OCI-LY7 (cell line): ENCODE measurements at regions not wholly inside any gene's neighbourhood (a gene's known extent, or its start where the extent isn't known, plus 50 kb on each side); places are given as distances from the start of the nearest gene placed in this dataset.

Experiments used
- BruUV-seq: library from RNA; stranded (reverse); fragments of 400-500 nt; replicated peaks from 2 replicates; lab custom pipeline; 2021; lab: Mats Ljungman, UMichigan
- CTCF ChIA-PET: fragments of 300-600 bp; sonication (Branson Sonifier 250); formaldehyde crosslinking; loops from one replicate; lab custom pipeline; 2022; ENCODE audit warnings: antibody characterized with exemption; ENCODE audit not compliant: unreplicated experiment; lab: Charles Lee
- POLR2A ChIA-PET: fragments of 300-600 bp; sonication (Branson Sonifier 250); formaldehyde crosslinking; loops from one replicate; lab custom pipeline; 2022; ENCODE audit warnings: antibody characterized with exemption; lab: Charles Lee
- DNase-seq: peaks from one replicate; pipeline ENCODE4 v3.0.0-alpha.2; 2015; ENCODE audit warnings: low spot score
- H2AFZ ChIP-seq: fragments of 200-600 bp; sonication (generic), shearing (Covaris generic); 2 replicates; pipeline ENCODE4 v1.6.1; 2014; ENCODE audit warnings: mild to moderate bottlenecking, antibody characterized with exemption, low read length, moderate library complexity
- H3K27ac ChIP-seq: fragments of 200-600 bp; sonication (generic); 2 replicates; pipeline ENCODE4 v1.5.1; 2014; ENCODE audit warnings: mixed run types, low read depth, mild to moderate bottlenecking, moderate library complexity, low read length, inconsistent platforms; ENCODE audit not compliant: poor library complexity, severe bottlenecking
- H3K36me3 ChIP-seq: fragments of 200-600 bp; sonication (generic); 2 replicates; pipeline ENCODE4 v1.6.1; 2014; ENCODE audit warnings: mild to moderate bottlenecking, antibody characterized with exemption, low read length, moderate library complexity, mixed read lengths; ENCODE audit not compliant: insufficient read depth
- H3K4me1 ChIP-seq: fragments of 200-600 bp; sonication (generic); 2 replicates; pipeline ENCODE4 v1.5.1; 2014; ENCODE audit warnings: mild to moderate bottlenecking, low read length; ENCODE audit not compliant: insufficient read depth, poor library complexity, severe bottlenecking
- H3K4me2 ChIP-seq: fragments of 200-600 bp; sonication (generic); 2 replicates; pipeline ENCODE4 v1.6.1; 2014; ENCODE audit warnings: mild to moderate bottlenecking, low read length
- H3K4me3 ChIP-seq: fragments of 200-600 bp; sonication (generic); 2 replicates; pipeline ENCODE4 v1.5.1; 2014; ENCODE audit warnings: mild to moderate bottlenecking, low read depth, low read length; ENCODE audit not compliant: poor library complexity, severe bottlenecking
- H3K79me2 ChIP-seq: fragments of 200-600 bp; sonication (generic); 2 replicates; pipeline ENCODE4 v1.6.1; 2016; ENCODE audit warnings: low read depth, mild to moderate bottlenecking, low read length, moderate library complexity, mixed read lengths; ENCODE audit not compliant: insufficient read depth
- H3K9me2 ChIP-seq: fragments of 200-600 bp; sonication (generic); 2 replicates; pipeline ENCODE4 v1.6.1; 2016; ENCODE audit warnings: mild to moderate bottlenecking, low read length, mixed read lengths; ENCODE audit not compliant: insufficient read depth
- H3K9me3 ChIP-seq: fragments of 200-600 bp; sonication (generic); 2 replicates; pipeline ENCODE4 v1.6.1; 2014; ENCODE audit warnings: mild to moderate bottlenecking, mixed run types, low read length, mixed read lengths
- H4K20me1 ChIP-seq: fragments of 200-600 bp; sonication (generic); 2 replicates; pipeline ENCODE4 v1.6.1; 2014; ENCODE audit warnings: mild to moderate bottlenecking, antibody characterized with exemption, low read length, moderate library complexity, mixed read lengths; ENCODE audit not compliant: insufficient read depth
- EZH2phosphoT487 ChIP-seq: fragments of 200-600 bp; sonication (generic); IDR thresholded peaks from 2 replicates; pipeline ENCODE4 v1.6.1; 2018; ENCODE audit warnings: low read depth, borderline replicate concordance, mild to moderate bottlenecking, mixed run types, antibody characterized with exemption, low read length, moderate library complexity, mixed read lengths
- intact Hi-C: fragments of 100-400 bp; cut with micrococcal nuclease; formaldehyde crosslinking; loops from one replicate; pipeline ENCODE4 v1.10.0; 2022; ENCODE audit not compliant: unreplicated experiment
- TF ChIP-seq, protein P1 (sequence below): fragments of 200-600 bp; sonication (generic); conservative IDR thresholded peaks from 2 replicates; pipeline ENCODE4 v1.5.1; 2014; ENCODE audit warnings: mild to moderate bottlenecking, antibody characterized with exemption, low read length, moderate library complexity, mixed read lengths

DNA sequence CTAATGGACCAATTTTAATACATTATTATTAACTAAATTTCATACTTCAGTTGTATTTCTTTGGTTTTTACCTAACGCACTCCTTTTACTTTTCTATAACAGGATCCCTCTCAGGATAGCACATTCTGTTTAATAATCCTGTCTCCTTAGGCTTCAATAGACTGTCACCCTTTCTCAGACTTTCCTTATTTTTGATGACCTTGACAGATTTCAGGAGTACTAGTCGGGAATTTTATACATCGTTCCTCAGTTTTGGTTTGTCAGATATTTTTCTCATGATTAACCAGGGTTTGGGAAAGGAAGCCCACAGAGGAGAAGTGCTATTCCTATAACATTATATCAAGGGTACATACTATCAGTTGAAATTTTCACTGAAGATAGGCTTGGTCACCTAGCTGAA, 768.0 kb upstream of the GJE1 start:
- H3K9me2 ChIP-seq: no peaks in the 10 kb centered on the region
- no peak overlapping the region for H3K4me3 ChIP-seq
- no peaks in the 10 kb centered on the region for H3K79me2 ChIP-seq
- 0 out of 2 replicates have a peak, but pooled peaks cover 3% of the 10 kb centered on the region for H3K9me3 ChIP-seq
- H4K20me1 ChIP-seq: no peaks in the 10 kb centered on the region
- no peak overlapping the region for H2AFZ ChIP-seq
- no peak overlapping the region for H3K4me2 ChIP-seq
- no peak overlapping the region for H3K27ac ChIP-seq
- DNase-seq: no peak
- no peaks in the 10 kb centered on the region for H3K4me1 ChIP-seq
- intact Hi-C loops: no loop called here
- ChIA-PET POLR2A (no interaction called here), CTCF (no interaction called here)
- TF ChIP-seq EZH2phosphoT487: no peak
- TF ChIP-seq, protein P1, sequence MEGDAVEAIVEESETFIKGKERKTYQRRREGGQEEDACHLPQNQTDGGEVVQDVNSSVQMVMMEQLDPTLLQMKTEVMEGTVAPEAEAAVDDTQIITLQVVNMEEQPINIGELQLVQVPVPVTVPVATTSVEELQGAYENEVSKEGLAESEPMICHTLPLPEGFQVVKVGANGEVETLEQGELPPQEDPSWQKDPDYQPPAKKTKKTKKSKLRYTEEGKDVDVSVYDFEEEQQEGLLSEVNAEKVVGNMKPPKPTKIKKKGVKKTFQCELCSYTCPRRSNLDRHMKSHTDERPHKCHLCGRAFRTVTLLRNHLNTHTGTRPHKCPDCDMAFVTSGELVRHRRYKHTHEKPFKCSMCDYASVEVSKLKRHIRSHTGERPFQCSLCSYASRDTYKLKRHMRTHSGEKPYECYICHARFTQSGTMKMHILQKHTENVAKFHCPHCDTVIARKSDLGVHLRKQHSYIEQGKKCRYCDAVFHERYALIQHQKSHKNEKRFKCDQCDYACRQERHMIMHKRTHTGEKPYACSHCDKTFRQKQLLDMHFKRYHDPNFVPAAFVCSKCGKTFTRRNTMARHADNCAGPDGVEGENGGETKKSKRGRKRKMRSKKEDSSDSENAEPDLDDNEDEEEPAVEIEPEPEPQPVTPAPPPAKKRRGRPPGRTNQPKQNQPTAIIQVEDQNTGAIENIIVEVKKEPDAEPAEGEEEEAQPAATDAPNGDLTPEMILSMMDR: no peak
- H3K36me3 ChIP-seq: no peaks in the 10 kb centered on the region
- no TSS peak for BruUV-seq

- CTCF ChIA-PET: no interaction called here
- no peak overlapping the region for H3K4me3 ChIP-seq
- H3K36me3 ChIP-seq: no peaks in the 10 kb centered on the region
- no TSS peak for BruUV-seq
- no peaks in the 10 kb centered on the region for H3K4me1 ChIP-seq
- H2AFZ ChIP-seq: no peak overlapping the region
- POLR2A ChIA-PET: no interaction called here
- no peaks in the 10 kb centered on the region for H3K9me2 ChIP-seq
- H3K4me2 ChIP-seq: no peak overlapping the region
- TF ChIP-seq, protein P1: no peak
- no peak for TF ChIP-seq EZH2phosphoT487
- H3K9me3 ChIP-seq: 0 out of 2 replicates have a peak, but pooled peaks cover 3% of the 10 kb centered on the region
- no peak for DNase-seq
- H3K27ac ChIP-seq: no peak overlapping the region
- intact Hi-C loops: no loop called here
- H3K79me2 ChIP-seq: no peaks in the 10 kb centered on the region
- no peaks in the 10 kb centered on the region for H4K20me1 ChIP-seq
Measured at GRCh38 chr6:141364232-141364631, 768.5 kb upstream of the GJE1 start.

- H3K4me2 ChIP-seq: no peak overlapping the region
Measured at GRCh38 chr6:141361559-141361958, 771.2 kb upstream of the GJE1 start.

More at GRCh38 chr6:141361559-141361958, 771.2 kb upstream of the GJE1 start:
- no peaks in the 10 kb centered on the region for H3K4me1 ChIP-seq
- ChIA-PET POLR2A (interaction anchor here (1.1 kb wide), 1 partner anchor 23 kb away, joined by 3 read pairs; no protein-coding TSS in a partner anchor), CTCF (interaction anchor here (0.6 kb wide), 1 partner anchor 121 kb away, joined by 4 read pairs; no protein-coding TSS in a partner anchor)
- no peak overlapping the region for H3K27ac ChIP-seq
- no TSS peak for BruUV-seq
- no peaks in the 10 kb centered on the region for H3K9me2 ChIP-seq
- TF ChIP-seq, protein P1: no peak
- TF ChIP-seq EZH2phosphoT487: no peak
- intact Hi-C loops: no loop called here
- H3K4me3 ChIP-seq: no peak overlapping the region
- no peak overlapping the region for H2AFZ ChIP-seq
- no peaks in the 10 kb centered on the region for H4K20me1 ChIP-seq
- no peaks in the 10 kb centered on the region for H3K9me3 ChIP-seq
- DNase-seq: no peak
- H3K36me3 ChIP-seq: no peaks in the 10 kb centered on the region
- no peaks in the 10 kb centered on the region for H3K79me2 ChIP-seq
